Uterus (tissue), 3 donors: ENCODE measurements at regions not wholly inside any gene's neighbourhood (a gene's known extent, or its start where the extent isn't known, plus 50 kb on each side); places are given as distances from the start of the nearest gene placed in this dataset.

Experiments used
- DNase-seq, 2 donors: peaks; one replicate each; pipeline ENCODE4 v3.0.0-alpha.2; 2019 to 2020
- H3K27ac ChIP-seq, 2 donors: fragments of 200-600 bp; sonication (generic); 1 replicate in 1 of 2; 2 replicates in 1 of 2; pipeline ENCODE4 v1.5.1; 2016 to 2018
- H3K27me3 ChIP-seq, 2 donors: fragments of 200-600 bp; sonication (generic); one replicate each; pipeline ENCODE4 v1.5.1; 2018 to 2019; ENCODE audit warnings: control low read depth in 1 of 2
- H3K36me3 ChIP-seq, 2 donors: fragments of 200-600 bp; sonication (generic); one replicate each; pipeline ENCODE4 v1.5.1; 2019; ENCODE audit warnings: control low read depth in 1 of 2
- H3K4me1 ChIP-seq, 2 donors: fragments of 200-600 bp; sonication (generic); one replicate each; pipeline ENCODE4 v1.5.1; 2018 to 2019; ENCODE audit warnings: control low read depth in 1 of 2
- H3K4me3 ChIP-seq, 2 donors: fragments of 200-600 bp; sonication (generic); 1 replicate in 1 of 2; 2 replicates in 1 of 2; pipeline ENCODE4 v1.5.1; 2018 to 2019; ENCODE audit warnings: mild to moderate bottlenecking in 1 of 2
- H3K9me3 ChIP-seq, 2 donors: fragments of 200-600 bp; sonication (generic); one replicate each; pipeline ENCODE4 v1.5.1; 2019; ENCODE audit warnings: control low read depth in 1 of 2
- POLR2A ChIP-seq, 2 donors: fragments of 450-650 bp; IDR thresholded peaks; one replicate each; pipeline ENCODE4 v1.6.1; 2016; ENCODE audit warnings: antibody characterized with exemption in 2 of 2, mild to moderate bottlenecking in 1 of 2, moderate library complexity in 1 of 2
- intact Hi-C: fragments of 100-400 bp; cut with DNase I; formaldehyde crosslinking; loops from one replicate; pipeline ENCODE4 v1.15.1; 2023; ENCODE audit warnings: low total_unique reads
- TF ChIP-seq, protein P1 (sequence below), 4 experiments: fragments of 200-600 bp in 2 of 4; fragments of 450-650 bp in 2 of 4; sonication (generic) in 2 of 4; IDR thresholded peaks; one replicate each; pipeline ENCODE4 v1.5.1; 2016 to 2019; ENCODE audit warnings: antibody characterized with exemption in 4 of 4, mild to moderate bottlenecking in 2 of 4, moderate library complexity in 1 of 4
- donor health status: DM: yes; HTN: yes; CAD: no.

DNA sequence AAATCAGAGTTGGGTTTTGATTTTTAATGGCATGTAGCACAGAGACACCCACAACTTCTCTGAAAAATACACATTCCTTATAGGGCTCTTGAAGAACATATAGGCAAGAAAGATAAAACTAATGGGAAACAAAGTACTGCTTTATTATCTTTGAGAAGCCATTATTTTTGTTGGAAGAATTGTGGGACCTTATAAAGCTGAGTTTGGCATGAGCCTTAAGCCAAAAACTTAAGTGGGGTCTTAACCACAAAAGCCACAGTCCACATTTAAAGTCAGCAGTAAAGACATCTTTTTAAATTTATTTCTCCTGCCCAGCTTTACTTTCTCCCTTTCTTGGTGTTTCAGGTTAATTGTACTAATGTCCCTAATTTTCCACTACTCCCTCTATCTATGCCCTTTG, 1297.3 kb downstream of the C4orf33 start:
- Histone ChIP-seq H3K9me3 (no peaks in the 10 kb centered on the region), H3K27me3 (peaks cover 0 to 4% of the 10 kb centered on the region in 2 donors), H3K4me3 (no peak overlapping the region), H3K4me1 (no peaks in the 10 kb centered on the region), H3K36me3 (no peaks in the 10 kb centered on the region), H3K27ac (no peak overlapping the region)
- intact Hi-C loops = no loop called here
- DNase-seq = no peak
- no peak for TF ChIP-seq POLR2A (IDR thresholded peaks at IDR 0.05)
- TF ChIP-seq, protein P1, sequence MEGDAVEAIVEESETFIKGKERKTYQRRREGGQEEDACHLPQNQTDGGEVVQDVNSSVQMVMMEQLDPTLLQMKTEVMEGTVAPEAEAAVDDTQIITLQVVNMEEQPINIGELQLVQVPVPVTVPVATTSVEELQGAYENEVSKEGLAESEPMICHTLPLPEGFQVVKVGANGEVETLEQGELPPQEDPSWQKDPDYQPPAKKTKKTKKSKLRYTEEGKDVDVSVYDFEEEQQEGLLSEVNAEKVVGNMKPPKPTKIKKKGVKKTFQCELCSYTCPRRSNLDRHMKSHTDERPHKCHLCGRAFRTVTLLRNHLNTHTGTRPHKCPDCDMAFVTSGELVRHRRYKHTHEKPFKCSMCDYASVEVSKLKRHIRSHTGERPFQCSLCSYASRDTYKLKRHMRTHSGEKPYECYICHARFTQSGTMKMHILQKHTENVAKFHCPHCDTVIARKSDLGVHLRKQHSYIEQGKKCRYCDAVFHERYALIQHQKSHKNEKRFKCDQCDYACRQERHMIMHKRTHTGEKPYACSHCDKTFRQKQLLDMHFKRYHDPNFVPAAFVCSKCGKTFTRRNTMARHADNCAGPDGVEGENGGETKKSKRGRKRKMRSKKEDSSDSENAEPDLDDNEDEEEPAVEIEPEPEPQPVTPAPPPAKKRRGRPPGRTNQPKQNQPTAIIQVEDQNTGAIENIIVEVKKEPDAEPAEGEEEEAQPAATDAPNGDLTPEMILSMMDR (IDR thresholded peaks at IDR 0.05) = no peak

DNA sequence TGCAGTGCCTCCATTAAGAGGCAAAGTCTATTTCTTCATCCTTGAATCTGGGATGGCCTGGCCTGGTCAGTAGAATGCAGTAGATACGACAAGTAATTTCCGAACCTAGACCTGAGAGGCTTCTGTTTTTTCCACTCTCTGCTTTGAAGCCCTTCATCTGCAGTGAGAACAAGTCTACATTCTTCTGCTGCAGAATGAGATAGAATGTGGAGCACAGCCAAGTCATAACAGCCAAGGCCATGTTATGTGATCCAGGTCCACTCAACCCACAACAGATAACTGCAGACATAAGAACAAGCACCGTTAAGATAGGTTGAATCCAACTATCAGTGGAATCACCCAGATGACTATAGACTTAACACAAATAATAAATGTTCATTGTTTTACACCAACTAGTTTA, 1297.7 kb downstream of the C4orf33 start:
- intact Hi-C loops = no loop called here
- no peaks in the 10 kb centered on the region for H3K36me3 ChIP-seq
- H3K27ac ChIP-seq = no peak overlapping the region
- TF ChIP-seq, protein P1 (IDR thresholded peaks at IDR 0.05) = no peak
- no peak for TF ChIP-seq POLR2A (IDR thresholded peaks at IDR 0.05)
- H3K9me3 ChIP-seq = no peaks in the 10 kb centered on the region
- peaks cover 0 to 4% of the 10 kb centered on the region in 2 donors for H3K27me3 ChIP-seq
- H3K4me1 ChIP-seq = no peaks in the 10 kb centered on the region
- H3K4me3 ChIP-seq = no peak overlapping the region
- no peak for DNase-seq

DNA sequence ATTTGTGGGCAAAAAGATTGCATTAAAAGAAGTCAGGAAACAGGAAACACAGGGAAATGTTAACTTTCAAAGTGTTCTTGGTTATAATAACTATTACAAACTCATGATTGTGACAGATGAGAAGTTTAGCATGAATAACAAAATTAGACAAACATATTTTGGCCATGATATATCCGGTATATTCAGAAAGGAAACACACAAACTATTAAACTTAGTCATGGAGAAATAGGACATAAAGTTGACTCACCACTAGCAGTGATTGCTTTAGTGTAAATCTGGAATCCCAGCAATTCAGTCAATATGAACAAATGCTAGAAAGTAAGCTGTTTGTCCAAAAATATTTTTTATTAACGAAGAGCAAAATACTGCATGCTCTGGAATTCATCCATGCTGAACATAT, 1299.9 kb downstream of the C4orf33 start:
- intact Hi-C loops = no loop called here
- H3K9me3 ChIP-seq = no peaks in the 10 kb centered on the region
- peaks cover 0 to 4% of the 10 kb centered on the region in 2 donors for H3K27me3 ChIP-seq
- DNase-seq = no peak
- no peaks in the 10 kb centered on the region for H3K4me1 ChIP-seq
- no peak overlapping the region for H3K4me3 ChIP-seq
- H3K27ac ChIP-seq = no peak overlapping the region
- H3K36me3 ChIP-seq = no peaks in the 10 kb centered on the region
- TF ChIP-seq, protein P1 (IDR thresholded peaks at IDR 0.05) = no peak
- no peak for TF ChIP-seq POLR2A (IDR thresholded peaks at IDR 0.05)

DNA sequence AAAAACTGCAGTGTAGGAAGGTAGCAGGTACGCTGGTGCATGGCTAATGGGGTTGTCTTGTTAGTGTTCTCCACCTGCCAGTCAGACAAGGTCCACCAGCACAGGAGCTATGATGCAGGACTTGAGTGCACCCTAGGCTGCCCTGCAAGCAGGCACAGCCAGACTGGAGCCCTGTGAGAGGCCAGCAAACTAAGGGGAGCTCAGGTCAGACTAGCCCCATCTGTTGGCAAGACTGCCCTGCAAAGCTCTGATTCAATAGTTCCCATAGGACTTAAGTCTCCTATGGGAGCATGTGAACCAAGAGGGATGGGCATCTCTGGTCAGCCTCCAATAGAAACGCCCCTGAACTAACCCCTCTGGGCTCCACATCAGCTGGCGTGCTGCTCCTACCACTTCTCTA, 1307.3 kb downstream of the C4orf33 start:
- Histone ChIP-seq H3K27me3 (no peaks in the 10 kb centered on the region), H3K4me1 (no peaks in the 10 kb centered on the region), H3K4me3 (no peak overlapping the region), H3K36me3 (no peaks in the 10 kb centered on the region), H3K27ac (no peak overlapping the region), H3K9me3 (no peaks in the 10 kb centered on the region)
- DNase-seq = no peak
- TF ChIP-seq POLR2A (IDR thresholded peaks at IDR 0.05) = no peak
- TF ChIP-seq, protein P1 (IDR thresholded peaks at IDR 0.05) = no peak
- intact Hi-C loops = no loop called here

DNA sequence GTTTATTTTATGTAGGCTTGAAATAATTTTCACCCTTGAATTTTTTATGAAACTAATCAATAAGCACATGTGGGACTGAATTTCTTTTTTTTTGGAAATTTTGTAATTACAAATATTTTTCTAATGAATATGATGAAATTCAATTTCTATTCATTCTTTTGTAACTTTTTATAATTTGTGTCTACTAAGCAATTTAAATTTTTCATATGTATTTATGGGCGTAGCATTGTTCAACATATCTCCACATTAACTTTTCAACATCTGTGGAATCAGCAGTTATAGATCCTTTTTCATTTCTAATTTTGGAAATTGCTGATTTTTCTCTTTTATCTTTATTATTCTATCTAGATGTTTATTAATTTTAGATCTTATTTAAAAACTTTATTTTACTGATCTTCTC, 1320.3 kb downstream of the C4orf33 start:
- no peaks in the 10 kb centered on the region for H3K27me3 ChIP-seq
- no peaks in the 10 kb centered on the region for H3K36me3 ChIP-seq
- H3K4me3 ChIP-seq = no peak overlapping the region
- intact Hi-C loops = no loop called here
- no peak overlapping the region for H3K27ac ChIP-seq
- H3K9me3 ChIP-seq = no peaks in the 10 kb centered on the region
- TF ChIP-seq, protein P1 (IDR thresholded peaks at IDR 0.05) = no peak
- TF ChIP-seq POLR2A (IDR thresholded peaks at IDR 0.05) = no peak
- DNase-seq = no peak
- no peaks in the 10 kb centered on the region for H3K4me1 ChIP-seq
